Left forelimb (tissue), 1 donor: ENCODE measurements at regions not wholly inside any gene's neighbourhood (a gene's known extent, or its start where the extent isn't known, plus 50 kb on each side); places are given as distances from the start of the nearest gene placed in this dataset.
"Not testable (repeated sequence)": the region's sequence is repeated elsewhere in the genome, so short reads cannot be mapped to it uniquely, and the experiment has no call there.

Experiments
- DNase-seq: peaks from one replicate; pipeline ENCODE4 v3.0.0-alpha.2; 2018; ENCODE audit warnings: low spot score

DNA sequence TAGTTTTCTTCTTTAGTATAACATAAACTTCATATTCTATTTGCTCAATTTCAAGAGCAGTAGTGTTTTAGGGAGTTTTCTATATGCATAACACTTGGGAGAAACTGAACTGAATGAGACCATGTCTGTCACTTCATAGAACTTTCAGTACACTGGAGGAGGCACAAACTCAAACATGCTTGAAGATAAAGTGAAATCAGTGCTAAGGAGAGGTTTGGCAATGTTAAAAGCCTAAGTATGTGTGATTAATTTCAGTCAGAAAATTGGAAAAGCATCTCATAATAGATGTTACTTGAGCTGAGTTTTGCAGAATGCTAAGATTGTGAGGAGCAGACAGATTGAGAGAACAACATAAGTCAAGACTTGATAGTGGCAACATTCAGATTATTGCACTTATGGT is 411.2 kb upstream of the HS3ST1 start:
- DNase-seq = no peak

DNA sequence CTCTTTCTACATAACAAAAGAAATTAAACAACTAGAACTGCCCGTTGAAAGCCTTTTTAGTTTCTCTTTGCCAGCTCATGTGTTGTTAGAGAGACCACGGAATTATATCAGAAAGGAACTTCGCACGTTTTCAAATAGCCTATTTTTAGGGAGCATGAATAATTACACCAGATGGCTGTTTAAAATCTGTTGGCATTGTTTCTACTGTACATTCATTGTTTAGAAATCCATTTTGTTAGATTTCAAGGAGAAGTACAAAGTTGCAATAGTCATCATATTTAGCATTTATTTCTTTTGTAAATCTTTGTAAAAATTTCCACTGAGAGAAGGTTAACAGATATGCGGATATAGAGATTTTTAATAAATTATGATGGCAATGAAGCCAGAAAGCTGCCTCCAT is 403.0 kb upstream of the HS3ST1 start:
- no peak for DNase-seq

DNA sequence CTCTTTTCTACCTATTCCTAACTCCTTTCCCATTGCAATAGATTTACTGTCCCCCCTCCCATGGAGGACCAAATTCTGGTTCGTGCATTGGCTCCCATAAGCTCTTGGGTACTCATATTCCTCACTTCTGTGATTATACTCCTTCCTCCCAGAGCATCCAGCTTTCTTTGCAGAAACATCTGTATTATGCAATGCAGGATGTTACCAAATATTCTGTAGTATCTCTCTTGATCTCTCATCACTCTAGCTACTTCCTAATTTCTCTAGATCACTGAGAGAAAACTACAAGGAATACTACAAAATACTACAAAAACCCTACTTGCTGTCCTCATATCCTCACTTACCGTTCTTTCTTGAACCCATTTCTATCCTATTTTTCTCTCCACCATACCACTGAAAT is 395.9 kb upstream of the HS3ST1 start:
- DNase-seq = no peak

DNA sequence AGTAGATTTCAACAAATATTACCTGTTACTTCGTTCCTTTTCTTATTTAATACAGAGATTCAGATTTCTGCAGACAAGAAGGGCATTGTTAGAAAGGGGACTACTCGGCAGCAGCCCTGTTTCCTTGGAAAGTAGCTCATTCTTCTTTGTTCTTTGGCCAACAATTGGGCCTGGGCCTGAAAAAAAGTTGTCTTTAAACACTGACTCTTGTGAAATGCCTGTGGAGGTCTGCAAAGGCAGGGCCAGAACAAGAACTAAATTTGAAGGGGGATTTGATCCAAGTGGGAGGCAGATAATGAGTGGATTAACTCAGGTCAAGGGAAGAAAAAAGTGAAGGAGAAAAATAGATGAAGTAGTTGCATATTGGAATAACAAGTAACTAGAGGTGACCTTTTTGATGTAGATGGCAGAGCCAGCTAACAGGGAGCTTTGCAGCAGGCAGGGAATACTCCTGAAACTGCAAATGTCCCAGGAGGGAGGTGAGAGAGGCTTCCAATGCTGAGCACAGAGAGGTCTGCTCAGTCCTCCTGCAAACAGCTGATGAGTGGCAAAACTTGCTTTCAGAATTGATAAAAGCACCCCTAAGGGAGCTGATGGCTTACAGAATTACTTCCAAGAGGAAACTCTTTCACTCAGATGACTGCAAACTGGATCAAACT is 393.2 kb upstream of the HS3ST1 start:
- no peak for DNase-seq

DNA sequence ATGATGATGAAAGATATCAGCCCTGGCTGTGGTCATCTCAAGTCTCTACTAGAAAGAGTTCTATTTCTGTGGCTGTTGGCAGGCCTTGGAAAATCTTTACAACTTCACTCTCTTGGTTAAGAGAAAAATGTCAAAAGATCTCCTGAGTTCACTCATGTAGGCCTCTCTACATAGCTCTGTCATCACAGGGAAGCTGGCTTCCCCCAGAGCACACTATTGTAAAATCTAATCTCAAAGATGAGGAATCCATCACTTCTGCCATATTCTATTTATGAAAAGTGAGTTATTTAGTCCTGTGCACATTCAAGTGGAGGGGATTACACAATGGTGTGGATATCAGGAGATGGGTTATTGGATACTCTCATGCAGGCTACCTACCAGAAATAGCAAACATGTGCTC is 388.4 kb upstream of the HS3ST1 start:
- DNase-seq = no peak

DNA sequence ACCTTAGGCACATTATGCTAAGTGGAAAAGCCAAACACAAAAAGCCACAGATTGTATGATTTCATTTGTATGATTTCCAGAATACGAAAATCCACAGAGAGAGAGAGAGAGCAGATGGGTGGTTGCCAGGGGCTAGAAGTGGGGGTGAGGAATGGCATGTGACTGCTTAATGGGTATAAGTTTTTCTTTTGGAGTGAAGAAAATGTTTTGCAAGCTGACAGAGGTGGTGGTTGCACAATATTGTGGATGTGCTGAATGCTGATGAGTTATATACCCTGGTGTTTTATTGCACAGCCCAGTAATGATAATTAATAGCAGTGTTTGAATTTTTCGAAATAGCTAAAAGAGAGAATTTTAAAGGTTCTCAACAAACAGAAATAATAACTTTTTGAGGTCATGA is 386.1 kb upstream of the HS3ST1 start:
- DNase-seq = no peak

DNA sequence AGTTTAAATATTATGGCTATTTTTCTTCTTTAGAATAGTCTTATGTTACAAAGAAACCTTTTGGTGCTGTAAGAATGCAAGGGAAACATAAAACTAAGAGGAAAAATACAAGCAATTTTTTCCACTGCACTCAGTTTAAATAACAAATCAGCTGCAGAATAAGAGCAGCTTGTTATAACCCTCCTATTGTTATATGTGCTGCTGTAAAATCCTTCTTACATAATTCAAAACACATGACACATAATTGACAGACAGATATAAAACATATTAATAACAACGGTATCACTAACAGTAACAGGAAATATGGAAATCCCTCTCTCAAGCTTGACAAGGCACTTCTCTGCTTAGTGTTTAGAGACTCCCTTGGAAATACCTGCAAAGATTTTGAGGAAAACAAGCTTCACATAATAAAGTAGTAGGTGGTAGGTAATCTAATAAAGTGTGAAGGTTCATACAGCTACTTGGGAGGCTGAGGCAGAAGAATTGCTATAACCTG is 385.3 kb upstream of the HS3ST1 start:
- DNase-seq = no peak

DNA sequence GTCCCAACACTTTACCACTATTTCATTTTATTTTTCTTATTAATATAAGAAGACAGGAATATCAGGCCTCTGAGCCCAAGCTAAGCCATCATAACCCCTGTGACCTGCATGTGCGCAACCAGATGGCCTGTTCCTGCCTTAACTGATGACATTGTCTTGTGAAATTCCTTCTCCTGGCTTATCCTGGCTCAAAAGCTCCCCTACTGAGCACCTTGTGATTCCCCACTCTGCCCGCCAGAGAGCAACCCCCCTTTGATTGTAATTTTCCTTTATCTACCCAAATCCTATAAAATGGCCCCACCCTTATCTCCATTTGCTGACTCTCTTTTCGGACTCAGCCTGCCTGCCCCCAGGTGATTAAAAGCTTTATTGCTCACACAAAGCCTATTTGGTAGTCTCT is 382.8 kb upstream of the HS3ST1 start:
- not testable (repeated sequence) for DNase-seq

DNA sequence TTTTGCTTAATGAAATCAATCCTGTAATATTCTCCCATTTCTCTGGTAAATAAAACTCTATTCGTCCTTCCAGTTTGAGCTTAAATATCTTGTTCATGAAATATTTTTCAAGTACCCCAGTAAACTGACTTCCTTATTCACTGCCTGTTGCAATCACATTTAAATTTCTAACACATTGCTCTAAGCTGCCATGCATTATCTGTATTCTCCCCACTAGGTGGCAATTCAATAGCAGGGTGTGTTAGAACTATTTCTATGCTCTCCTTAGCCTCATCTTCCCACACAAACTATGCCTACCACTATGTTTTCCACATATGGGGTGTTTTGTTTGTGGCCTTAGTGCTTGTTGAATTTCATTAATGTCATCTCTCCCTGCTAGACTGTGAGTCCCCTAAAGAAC is 377.1 kb upstream of the HS3ST1 start:
- no peak for DNase-seq

DNA sequence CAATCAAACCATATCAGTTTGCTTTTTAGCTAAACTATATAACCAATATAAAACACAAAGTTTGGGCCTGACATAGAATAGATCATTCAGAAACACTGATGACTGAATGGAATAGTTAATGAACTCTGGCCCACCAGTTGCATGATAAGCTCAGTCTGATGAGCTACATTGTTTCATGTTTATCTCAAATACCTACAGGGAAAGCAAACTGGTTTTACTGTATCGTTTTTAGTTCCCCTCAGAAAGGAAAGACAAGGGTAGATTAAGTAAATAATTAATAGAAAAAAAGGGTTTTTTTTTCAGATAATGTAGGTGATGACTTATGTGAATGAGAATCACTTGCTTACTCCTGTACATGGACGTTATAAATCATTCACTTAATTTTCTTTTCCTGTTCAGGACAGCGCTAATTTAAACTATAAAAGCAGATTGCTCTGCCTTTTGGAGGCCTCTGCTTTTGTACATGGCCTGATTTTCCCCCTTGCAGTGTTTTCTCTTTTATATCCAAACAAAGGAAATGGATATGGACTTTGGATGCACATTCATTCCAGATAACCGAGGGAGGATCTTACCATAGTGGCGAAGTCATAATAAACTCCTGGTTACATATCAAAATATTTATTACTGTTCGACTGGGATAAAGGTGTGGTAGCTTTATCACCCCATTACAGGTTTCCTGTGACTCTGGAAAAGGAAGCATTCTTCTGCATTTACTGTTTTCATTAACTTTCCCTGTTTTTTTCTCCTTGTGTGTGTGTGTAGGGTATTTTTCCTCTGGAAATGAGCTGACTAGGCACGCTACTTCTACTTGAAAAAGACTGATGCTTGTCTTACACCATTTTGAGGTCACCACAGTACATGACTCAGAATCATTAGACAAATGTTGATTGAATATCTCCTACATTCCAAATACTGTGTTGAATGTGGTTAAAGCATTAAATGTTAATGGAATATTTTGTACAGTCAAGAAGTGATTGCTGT is 373.1 kb upstream of the HS3ST1 start:
- no peak for DNase-seq

DNA sequence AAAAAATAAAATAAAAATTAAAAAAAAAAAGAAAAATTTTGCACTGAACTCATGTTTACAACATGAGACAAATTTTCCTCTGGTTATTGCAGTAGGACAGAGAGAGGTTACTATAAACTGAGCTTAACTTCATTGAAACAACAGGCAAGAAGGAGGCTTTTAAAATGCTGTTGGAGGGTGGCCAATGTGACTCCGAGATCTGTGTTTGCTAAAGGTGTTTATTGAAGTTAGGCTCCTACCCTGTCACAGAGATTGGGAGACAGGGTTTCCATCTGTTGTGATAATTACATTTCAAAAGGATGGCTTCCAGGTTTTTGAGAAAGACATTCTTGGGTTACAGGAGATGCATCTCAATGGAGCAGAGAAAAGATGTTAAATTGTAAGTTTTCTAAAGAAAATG is 370.5 kb upstream of the HS3ST1 start:
- no peak for DNase-seq

DNA sequence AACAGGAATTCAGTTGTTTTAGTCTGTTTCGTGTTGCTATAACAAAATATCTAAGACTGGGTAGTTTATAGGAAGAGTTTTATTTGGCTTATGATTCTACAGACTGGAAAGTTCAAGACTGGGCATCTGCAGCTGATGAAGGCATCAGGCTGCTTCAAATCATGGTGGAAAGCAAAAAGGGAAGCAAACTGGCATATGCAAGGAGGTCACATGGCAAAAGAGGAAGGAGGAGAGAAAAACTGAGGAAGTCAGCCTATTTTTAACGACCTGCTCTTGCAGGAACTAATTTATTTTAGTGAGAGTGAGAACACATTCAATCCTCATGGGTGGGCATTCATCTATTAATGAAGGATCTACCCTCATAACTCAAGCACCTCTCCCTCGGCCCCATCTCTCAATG is 363.1 kb upstream of the HS3ST1 start:
- DNase-seq = no peak

DNA sequence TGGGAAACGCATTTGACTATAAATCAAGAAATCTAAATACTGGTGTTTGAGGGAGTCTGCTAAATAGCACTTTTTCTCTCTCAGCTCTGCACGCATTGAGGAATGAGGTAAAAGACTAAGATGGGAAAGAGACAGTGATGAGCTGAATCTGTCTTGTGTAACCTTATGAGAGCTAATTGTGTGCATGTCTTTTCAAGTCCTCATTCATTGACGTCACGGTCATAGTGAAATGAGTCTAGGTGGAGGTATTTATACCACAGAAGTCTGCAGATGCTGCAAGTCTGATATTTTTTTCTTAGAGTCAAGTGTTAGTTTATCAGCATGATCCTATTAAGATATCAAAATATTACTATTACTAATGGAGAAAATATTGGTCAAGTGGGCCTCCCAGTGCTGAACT is 361.5 kb upstream of the HS3ST1 start:
- no peak for DNase-seq

DNA sequence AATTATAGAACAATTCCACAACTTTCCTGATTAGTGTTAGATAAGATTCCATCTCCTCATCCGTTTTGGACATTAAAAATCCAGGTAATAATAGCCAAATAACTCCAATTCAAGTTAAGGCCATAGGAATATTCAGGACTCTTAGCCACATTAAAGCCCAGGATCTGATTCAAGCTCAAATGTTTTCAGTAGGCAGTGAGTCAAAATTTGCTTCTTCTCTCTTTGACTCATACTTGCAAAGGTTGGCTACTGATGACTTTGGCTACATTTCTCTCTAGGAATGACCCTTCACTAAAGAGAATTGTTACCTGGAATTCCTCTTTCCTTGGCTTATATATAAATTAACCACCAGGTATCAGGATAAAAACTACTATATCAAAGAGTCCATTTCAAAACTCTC is 354.9 kb upstream of the HS3ST1 start:
- no peak for DNase-seq

DNA sequence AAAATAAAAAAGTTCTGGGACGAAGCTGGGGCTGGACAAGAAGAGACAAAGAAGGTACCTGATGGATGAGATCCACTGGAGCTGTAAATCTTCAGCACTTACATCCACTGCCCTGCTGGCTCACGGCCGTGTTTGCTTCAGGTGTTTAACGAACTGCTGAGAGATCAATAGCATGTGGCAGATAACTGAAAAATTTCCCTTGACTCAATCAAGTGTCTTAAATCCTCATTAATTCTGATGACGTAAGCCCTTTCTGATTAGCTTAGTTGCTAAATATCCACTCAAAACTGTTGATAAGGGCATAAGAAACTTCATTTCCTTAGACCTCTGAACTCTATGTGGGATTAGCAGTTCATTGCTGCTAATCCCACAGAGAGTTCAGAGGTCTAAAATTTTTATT is 354.2 kb upstream of the HS3ST1 start:
- no peak for DNase-seq

DNA sequence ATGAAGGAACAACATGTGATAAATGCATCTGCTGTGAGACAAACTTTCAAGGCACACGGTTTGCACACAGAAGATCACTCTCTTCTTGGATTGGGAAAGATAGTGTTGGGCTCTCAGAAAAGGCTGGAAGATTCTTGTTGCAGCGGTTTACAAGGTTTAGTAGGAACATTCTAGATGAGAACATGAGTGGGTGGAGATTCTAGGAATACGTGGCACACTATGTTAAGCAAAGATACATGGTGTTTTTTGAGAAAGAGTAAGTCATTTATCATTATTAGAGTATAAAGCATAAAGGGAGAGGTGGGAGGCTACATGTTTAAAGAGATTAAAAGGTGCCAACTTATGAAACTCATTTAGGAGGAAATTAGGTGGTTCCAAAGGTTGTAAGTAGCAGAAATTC is 348.8 kb upstream of the HS3ST1 start:
- DNase-seq = no peak

DNA sequence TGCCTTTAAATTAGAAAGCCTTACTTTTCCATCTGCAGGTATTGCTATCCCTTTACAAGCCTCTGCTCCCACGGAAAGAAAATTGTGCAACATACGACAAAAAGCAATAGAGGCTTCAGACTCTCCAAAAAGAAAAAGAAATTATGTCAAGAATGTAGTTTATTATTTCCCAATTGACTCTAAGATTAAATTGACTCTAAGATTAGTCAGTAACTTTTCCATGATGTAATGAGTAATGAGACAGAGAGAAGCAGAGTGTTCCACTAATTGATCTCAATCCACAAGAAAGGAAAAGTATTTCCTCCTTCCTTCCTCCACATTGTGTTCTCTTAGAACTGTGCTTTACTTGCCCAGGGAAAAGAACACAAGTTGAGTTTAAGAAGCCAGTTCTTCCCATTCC is 345.7 kb upstream of the HS3ST1 start:
- DNase-seq = no peak

DNA sequence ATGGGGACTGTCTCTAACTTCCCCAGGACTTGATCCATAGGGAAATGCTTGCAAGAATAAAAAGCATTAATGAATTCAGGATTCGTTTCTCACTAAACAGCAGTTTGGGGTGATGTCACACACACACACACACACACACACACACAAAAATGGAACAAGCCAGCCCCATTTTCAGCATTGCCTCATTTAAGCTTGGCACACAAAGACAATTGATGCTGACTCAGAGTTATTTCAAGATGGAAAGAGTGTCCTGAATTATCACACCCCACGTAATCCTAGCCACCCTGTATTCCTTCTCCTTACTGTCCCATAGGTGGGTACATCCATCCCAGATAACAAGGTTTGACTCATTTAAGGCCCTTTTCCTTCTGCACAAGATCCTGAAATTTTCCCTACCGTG is 345.1 kb upstream of the HS3ST1 start:
- DNase-seq = no peak

DNA sequence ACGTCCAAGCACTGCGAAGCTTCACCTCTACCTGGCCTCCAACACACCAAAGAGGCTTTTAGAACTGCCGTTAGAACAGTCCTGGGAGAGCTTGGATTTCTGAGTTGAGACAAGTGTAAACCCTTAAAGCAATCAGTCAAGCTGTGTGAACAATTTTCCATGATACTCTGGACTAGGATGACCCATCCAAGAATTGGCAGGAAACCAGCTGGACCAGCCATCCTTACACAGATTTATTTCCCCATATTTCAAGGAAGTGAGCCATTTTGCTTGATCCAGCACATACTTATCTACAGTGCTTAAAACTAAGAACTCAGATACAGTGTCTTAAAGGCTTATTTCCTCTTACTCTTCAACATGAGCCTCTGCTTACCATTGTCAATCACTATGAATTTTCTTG is 340.7 kb upstream of the HS3ST1 start:
- DNase-seq = no peak

DNA sequence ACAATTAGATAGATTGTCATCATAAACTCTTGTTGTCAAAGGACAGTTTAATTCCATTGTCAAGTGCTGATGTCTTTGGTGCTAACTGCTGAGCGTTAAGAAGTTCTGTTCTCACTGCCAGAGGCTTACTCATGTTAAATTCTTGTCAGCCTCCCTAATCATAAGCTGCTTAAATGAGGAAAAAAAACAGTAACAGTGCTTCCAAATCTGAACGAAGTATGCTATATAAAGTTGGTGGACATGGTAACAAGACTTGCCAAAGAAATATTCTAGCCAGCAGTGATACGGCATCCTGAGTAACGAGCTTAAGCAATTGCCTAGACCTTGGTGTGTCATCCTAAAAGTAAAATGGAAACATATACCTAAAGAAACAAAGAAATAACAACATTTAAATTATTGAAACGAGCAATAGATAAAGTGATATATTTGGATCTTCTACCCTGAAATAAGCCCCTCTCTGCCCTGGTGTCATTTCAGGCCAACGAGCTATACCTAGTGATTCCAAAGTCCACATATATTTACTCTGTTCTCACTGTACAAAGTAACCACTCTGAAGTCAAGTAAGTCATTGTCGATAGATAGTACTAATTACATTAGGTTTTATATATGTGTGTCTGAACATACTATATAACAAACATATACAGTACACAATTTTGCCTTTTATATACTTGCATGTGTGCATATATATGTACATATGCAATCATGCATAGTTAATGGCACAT is 339.7 kb upstream of the HS3ST1 start:
- no peak for DNase-seq

DNA sequence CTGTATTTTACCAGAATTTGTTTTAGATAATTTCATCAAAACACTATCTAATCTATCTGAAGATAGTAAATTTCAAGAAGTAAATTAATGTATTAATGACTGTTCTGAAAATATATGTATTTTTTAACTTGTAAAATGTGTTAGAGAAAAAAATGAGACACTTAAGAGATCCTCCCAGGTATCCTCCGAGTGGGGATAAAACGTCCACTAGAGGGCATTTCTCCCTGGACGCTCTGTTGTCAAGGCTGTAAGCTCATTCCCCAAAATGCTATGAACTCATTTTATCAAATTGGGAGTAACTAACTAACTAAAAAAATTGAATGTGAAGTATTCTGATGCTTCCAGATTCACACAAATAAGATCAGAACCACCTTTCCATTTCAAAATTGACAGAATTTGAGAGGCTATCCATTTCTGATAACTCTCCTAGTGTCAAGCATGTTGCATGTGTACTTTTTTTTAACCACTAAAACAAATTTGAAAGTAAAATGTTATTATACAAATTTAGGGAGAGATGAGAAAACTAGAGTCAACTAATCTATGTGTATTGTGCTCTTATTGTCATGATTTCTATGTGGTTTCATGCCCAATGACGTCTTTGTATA is 337.3 kb upstream of the HS3ST1 start:
- no peak for DNase-seq

DNA sequence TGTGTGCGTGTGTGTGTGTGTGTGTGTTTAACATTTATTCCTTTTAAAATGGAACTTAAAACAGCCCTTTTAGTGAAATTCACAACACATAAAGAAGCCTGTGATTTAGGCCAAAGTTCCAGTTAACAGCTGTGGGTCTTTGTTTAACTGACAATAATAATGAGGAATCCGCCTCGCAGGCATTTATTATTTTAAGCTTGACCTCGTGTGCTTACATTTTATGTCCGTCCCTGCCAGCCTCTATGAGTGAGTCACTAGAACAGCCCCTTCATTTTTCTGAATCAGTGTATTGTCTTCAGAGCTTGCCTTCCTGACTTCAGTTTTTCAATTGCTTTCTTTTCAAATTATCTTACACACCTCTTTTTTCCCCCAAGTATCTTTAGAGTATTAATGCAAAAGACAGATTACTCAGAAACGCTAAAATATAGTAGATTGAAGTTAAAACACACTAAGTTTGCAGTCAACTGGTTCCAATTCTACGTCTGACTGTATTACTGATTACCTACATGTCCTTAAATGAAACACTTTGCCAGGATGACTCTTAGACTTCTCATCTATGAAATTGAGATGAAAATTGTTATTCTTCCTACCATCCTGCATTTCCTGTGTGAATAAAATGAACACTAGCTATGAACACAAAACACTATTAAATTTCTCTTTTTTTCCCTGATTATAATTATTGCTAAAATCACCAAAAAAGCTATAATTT is 319.6 kb upstream of the HS3ST1 start:
- DNase-seq = no peak
